Nucleus accumbens (tissue), 56 donors: ENCODE measurements at regions not wholly inside any gene's neighbourhood (a gene's known extent, or its start where the extent isn't known, plus 50 kb on each side); places are given as distances from the start of the nearest gene placed in this dataset.
A peak's percentile ranks its signal among the peaks of the same experiment; 100 is the strongest.

Experiments used
- DNase-seq, 56 donors: peaks; one replicate each; lab custom pipeline; 2025; lab: John Stamatoyannopoulos, UW

DNA sequence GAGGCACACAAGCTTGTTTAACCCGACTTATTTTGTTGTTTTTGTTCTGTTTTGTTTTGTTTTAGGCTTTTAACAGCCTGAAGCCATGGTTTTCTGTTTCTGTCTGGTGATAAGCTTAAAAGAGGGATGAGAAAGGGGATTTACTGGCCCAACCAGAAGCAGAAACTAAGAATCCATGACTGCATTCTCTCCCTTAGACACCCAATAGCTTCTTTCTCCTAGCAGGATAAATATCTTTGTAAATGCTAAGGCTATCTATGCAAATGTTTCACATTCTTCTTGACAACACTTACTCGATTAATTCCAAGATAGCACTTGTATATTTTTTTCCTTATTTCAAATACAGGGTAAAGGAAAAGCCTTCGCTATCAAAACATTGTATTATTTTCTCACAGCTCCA, 53.7 kb upstream of the SMAD1 start:
- no peak for DNase-seq

DNA sequence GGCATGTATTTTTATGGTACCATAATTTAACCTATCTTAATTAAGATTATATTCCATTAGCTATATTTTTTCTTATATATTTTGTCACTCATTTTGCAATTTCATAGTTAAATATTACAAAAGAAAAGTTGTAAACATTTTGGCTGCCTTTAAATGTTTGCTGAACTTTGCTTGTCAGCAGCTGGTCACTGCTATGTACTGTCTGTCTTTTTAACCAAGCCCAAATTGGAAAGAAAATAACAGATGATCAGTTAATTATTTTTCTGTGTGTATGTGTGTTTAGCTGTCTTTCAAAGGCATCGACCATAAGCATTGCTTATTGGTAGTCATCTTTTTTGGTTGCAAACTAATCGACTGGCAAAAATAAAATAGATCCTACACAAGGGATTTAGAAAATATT, 54.4 kb upstream of the SMAD1 start:
- no peak for DNase-seq

DNA sequence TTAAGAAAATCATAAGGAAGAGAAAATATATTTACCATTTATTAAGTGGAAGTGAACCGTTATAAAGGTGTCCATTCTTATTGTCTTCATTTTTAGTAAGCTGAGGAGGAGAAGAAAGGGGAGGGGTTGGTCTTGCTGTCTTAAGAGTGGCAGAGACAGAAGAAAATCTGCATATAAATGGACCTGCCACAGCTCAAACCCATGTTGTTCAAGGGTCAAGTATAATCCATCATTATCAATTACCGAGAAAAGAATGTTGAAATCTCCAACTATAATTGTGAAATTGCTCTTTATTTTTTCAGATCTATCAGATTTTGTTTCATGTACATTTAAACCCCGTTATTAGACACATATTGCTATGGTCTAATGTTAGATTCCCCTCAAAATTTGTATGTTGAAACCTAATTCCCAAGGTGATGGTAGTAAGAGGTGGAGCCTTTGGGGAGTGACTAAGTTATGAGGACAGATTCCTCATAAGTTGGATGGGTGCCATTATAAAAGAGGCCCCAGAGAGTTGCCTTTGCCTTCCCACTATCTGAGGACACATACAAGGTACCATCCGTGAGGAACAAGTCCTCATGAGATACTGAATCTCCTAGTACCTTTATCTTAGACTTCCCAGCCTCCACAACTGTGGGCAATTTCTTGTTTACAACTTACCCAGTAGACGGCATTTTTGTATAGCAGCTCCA, 58.5 kb upstream of the SMAD1 start:
- no peak for DNase-seq

DNA sequence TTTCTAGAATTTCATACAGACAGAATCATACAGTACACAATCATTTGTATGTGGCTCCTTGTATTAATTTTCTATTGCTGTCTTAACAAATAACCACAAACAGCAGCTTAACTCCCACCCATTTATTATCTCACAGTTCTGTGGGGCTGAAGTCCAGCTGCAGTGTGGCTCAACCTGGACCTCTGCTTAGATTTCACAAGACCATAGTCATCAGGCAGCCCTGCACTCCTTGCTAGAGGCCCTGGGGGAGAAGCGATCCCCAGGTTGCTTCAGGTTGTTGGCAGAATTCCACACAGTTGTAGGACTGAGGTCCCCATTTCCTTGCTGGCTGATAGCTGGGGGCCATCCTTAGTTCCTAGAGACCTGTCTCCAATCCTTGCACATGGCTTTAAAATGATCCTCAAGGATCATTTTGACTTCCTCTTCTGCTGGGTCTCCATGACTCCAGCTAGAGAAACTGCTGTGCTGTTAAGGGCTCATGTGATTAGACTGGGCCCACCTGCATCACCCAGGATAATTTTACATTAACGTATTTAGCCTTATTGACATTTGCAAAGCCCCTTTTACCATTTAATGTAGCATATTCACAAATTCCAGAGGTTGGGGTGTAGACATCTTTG, 60.9 kb upstream of the SMAD1 start:
- no peak for DNase-seq

DNA sequence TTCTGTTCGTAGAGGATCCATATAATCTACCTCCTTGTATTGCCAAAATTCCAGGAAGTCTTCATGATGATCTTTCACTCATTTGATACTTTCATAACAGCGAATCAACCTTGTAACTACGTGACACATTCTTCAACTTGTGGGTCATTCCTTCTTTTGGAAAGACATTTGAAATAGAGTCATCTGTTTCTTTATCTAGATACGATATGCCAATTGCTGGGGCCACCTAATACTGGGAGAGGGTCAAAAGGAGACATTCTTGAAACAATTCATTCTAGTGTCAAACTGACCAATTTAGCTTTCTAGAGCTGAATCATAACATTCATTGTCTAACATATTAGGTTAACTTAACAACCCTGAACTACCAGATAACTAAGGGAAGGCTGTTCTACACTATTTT, 62.9 kb upstream of the SMAD1 start:
- no peak for DNase-seq

DNA sequence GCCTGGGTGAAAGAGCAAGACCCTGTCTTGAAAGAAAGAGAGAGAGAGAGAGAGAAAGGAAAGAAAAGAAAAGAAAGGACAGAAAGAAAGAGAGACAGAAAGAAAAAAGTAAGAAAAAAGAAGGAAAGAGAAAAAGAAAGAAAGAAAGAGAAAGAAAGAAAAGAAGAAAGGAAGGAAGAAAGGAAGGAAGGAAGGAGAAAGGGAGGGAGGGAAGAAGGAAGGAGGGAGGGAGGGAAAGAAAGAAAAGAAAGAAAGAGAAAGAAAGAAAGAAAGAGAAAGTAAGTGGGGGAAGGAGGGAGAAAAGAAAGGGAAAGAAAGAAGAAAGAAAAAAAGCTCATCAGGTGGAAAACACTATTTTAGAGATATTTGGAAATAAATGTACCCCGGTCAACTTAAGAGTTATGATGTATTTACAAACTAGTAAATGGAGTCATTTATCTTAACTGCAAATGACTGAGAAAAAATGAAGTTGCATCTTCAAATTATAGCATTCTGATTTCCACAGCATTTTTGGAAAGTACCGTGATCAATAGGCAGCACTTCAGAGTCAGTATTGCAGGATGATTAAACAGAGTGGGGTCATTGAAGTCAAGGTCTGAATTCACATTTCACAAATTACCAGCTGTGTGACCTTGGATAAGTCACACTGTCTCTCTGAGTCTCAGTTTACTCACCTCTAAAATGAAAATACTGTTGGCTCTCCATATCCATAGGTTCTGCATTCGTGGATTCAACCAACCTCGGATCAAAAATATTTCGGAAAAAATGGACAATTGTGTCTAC, 64.1 kb upstream of the SMAD1 start:
- DNase-seq, result no peak

DNA sequence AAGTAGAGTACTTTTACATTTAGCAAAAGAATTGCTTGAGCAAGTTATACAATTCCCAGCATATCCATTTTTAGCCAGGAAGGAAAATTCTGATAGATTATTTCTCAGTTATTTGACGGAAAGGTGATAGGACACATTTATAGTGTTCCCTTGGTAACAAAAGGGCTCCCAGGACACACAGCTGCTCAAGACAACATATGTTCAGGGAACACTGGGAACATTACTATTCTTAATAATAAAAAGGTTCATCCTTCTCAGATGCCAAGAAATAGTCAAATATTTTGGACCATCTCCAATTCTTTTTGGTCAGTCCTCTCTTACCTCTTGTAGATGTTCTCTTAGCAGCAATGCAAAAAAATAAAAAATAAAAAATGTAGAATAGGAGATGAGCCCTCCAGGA, 66.8 kb upstream of the SMAD1 start:
- DNase-seq, result no peak

DNA sequence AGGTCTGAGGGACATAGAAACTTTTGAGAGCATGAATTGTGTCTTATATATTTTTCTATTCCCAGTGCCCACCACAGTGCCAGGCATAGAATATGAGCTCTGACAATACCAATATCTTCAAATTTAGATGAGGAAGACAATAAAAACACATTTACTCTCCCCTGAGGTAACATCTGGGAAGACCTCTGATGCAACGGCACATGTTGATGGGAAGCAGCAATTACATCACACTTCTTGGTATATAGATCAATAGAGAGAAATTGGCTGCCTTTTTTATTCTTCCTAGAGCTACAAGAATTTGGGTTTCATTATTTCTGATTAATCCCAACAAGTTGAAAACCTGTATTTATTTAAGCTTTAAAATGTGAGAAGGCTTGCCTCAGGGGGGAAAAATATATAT, 67.4 kb upstream of the SMAD1 start:
- no peak for DNase-seq

DNA sequence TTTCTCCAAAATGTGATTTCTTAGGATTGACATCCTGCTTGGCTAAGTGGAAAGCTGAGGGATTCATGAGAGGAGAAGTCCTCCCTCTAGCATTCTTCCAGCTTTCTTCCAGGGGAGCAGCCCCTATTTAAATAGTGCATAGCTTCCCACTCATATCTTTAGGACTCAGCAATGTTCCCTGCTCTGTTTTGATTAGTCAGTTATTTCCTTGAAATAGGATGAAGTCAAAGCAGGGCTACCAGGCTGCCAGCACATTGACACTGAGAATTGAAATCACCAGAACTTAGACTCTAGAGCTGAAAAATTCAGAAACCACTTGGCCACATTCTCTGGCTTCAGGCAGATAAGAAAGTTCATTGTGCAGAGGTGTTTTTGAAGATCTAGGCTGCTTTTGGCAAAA, 74.7 kb upstream of the SMAD1 start:
- no peak for DNase-seq

DNA sequence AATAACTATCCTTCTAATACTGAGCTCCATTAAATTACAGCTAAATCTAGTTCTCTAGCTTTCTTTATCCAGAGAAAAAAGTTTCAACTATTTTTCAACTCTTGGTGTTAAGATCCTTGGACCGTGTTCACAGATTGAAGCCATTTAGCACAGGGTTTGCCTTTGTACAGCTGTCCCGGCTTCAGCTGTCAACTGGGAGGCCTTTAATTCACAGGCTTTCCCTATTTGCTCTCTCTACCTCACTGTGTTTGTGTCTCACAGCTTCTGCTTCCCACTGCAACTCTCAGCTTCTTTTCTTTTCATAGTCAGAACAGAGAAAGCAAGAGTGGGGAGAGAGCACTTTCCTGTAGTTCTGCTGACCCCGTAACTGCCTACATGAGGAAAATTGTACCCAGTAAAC, 76.9 kb upstream of the SMAD1 start:
- no peak for DNase-seq

DNA sequence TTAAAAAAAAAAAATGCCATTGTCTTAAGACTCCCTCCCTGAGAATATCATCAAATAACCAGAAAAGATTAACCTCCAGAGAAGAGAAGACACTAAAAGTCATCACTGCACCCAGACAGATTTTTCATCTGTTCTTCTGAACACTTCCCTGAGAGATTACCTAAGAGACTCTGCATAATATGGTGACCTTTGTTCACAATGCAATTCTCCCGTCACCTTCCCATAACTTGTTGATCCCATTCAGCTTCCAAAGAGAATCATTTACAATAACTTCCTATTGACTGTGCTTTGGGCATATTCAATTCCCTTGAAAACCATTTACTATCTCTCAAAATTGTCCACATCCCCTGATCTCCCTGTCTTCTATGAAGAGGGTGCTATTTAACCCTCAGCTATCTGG, 85.1 kb upstream of the SMAD1 start:
- DNase-seq, result no peak

DNA sequence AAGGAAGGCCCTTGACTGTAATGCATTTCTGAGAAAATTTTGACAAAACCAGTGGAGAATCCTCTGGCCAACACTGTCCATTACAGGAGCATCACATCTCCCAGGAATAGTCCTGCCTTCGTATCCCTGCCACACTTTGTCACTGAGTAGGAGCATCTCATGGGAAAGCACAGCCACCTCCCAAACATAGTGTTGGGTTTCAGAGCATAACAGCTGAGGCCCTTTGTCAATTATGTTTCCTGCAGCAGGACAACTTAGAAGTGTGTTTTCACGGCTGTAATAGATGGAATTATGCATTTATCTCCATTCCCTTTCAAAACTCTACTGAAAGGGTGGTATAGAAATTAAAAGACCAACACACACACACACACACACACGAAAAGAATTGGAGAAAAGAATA, 91.1 kb upstream of the SMAD1 start:
- no peak for DNase-seq

DNA sequence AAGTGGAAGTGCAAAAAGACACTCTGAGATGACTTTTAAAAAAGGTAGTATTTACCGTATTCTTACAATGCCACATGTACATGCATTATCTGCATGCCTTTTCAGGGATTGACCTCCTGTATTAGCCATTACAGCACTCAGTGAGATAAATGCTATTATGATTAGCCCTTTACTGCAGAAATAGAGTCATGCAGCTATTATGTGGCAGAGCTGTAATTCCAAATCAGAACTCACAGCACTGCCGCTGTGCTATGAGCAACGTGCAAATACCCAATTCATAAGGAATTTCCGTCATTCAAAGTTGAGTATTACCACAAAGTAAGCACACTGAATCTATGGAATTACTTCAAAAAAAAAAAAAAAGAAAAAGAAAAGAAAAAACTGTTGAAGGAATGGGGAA, 92.1 kb upstream of the SMAD1 start:
- no peak for DNase-seq

DNA sequence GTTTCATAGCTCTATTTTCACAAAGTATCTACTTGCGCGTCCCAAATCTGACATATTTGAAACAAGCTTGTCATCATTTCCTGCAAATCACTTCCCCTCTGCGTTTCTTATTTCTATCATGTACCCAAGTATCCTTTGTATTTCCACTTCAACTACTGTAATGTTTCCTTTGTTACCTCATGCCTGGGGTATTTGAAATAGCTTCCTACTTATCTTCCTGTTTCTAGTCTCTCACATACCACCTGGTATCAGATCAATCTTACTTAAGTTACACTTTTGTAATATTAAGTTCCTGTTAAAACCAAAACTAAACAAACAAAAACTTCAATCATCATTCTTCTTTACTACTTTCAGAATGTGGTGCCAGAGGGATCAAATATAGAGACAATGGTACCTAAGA, 93.6 kb upstream of the SMAD1 start:
- no peak for DNase-seq

DNA sequence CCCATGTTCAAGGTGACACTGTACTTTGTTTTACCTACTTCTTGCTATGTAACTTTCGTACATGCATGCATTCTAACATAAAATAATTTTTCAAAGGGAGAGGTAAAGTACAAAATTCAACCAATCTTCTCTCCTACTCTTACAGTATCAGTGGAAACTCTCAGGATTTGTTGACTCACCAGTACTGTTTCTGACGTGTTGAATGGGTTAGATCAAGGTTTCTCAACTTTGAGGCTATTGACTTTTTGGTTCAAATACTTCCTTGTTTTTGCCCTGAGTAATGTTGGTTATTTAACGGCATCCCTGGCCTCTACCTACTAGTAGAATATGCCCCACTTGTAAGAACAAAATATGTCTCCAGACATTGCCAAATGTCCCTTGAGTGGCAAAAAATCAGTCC, 94.6 kb upstream of the SMAD1 start:
- DNase-seq, result no peak

DNA sequence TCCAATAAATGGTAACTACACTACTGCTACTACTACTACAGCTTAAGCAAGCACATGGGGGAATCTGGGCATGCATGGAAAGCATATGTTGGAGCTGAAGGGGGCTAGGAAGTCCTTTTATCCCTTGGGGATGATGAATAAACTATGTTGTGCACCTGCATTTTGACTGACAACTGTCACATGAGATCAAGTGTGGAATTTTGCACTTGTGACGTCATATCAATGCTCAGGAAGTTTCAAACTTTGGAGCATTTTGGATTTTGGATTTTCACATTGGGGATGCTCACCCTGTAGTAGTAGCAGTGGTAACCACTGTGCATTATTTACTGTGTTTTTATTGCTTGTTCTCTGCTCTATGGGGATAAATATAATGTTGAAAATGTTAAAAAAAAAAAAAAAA, 100.5 kb upstream of the SMAD1 start:
- no peak for DNase-seq

DNA sequence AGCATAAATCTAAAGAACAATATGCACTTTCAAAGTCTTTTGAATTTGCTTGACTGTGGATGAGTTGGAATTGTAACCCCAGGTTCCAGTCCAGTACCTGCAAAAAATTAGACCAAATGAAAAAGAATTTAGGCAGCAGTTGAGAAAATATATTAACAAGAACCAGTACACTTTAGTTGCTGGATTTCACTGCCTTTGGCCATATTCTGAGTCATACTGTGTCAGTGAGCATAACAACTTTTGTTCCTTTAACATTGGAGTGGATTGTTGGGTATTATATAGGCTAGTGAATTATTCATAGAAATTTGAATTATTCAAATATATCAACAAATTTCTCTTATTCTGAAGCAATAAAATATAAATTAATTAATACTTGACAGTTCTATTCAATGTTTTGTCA, 101.5 kb upstream of the SMAD1 start:
- no peak for DNase-seq

DNA sequence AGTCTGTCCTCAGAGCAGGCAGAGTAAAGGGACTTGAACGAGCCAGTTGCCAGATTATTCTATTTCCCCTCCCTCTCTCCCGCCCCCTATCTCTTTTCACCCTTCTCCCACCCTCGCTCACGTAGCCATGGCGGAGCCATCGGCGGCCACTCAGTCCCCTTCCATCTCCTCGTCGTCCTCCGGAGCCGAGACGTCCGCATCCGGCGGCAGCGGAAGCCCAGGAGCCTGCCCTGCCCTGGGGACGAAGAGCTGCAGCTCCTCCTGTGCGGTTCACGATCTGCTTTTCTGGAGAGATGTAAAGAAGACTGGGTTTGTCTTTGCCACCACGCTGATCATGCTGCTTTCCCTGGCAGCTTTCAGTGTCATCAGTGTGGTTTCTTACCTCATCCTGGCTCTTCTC, 106.2 kb upstream of the SMAD1 start:
- no peak for DNase-seq

DNA sequence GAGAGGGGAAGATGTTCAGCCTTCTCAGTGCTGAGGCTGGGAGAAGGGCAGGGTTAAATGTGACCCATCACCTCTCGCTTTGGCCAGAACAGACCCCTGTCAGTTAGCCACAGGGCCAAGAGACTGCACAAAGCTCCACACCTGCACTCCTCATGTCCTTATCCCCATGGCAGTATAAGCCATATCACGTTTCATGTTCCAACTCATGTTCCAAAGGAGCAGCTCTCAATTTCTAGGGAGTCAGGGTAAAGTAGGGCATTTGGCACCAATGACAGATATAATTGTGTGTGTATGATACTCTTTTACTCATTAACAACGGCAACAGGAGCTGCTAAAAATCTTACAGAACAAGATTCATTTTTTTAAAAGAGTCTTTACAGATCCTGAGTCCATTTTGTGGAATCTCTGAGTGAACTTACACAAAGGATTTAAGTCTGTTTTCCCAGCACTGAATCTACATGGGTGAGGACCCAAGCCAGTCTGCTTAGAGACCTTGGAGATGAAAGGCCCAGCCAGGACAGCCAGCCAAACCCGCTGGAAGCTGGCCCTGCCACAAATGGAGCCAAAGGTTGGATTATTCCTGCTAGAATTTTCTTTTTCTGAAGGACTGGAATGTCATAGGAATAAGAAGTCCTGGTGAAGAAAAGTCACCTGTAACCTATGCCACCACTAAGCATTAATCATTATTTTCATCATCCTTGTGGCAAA, 129.1 kb upstream of the SMAD1 start:
- DNase-seq, result peak in 28 of 56 donors; percentile 2 to 61 (median 27)

DNA sequence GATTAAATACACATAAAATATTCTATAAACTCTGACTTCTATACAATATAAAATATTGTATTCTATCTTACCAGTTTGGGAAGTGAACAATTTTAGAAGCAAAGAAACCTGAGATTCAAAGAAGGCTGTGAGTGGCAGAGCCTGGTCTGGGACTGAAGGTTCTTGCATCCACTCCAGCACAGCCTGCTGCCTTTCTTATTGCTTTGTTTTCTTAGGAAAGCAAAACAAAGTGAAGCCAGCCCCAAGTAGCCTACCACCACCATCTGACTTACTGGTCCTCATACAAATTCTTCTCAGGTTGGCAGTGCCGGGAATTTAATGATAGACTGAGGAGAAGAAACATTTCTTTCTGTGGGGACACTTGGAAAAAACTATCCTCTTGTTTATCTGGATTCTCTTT, 129.7 kb upstream of the SMAD1 start:
- peak in 9 of 56 donors; percentile 3 to 43 (median 13) for DNase-seq

DNA sequence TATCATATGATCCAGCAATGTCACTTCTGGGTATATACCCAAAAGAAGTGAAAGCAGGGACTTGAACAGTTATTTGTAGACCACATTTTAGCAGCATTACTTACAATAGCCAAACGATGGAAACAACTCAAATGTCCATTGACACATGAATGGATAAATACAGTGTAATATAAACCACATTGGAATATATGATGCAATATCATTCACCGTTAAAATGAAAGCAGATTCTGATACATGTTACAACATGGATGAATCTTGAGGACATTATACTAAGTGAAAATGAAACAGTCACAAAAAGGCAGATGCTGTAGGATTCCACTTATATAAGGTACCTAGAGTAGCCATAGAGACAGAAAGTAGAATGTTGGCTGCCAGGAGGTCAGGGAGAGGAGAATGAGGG, 130.5 kb upstream of the SMAD1 start:
- DNase-seq, result no peak
